H1 (cell line): ENCODE measurements at regions not wholly inside any gene's neighbourhood (a gene's known extent, or its start where the extent isn't known, plus 50 kb on each side); places are given as distances from the start of the nearest gene placed in this dataset.

Source experiments
- CTCF ChIA-PET: fragments of 300-600 bp; sonication (Branson Sonifier 250); formaldehyde crosslinking; loops from one replicate; lab custom pipeline; 2021; ENCODE audit not compliant: partially characterized antibody; lab: Charles Lee
- POLR2A ChIA-PET: fragments of 300-600 bp; sonication (Branson Sonifier 250); formaldehyde crosslinking; loops from one replicate; lab custom pipeline; 2021; ENCODE audit warnings: inconsistent platforms; ENCODE audit not compliant: partially characterized antibody; lab: Charles Lee
- DNase-seq, 2 experiments: peaks; one replicate each; pipeline versions ENCODE4 v3.0.0 to v3.0.0-alpha.2; 2010 to 2022; ENCODE audit warnings: low spot score in 2 of 2, low read depth in 1 of 2, mixed read lengths in 1 of 2
- FAIRE-seq: peaks from 2 replicates; lab custom pipeline; 2011; peaks lifted over from hg19 to GRCh38; lab: Jason Lieb, UNC
- H2AFZ ChIP-seq: 2 replicates; pipeline ENCODE4 v1.8.1; 2012; ENCODE audit warnings: low read length, inconsistent platforms
- H2AK5ac ChIP-seq: 2 replicates; pipeline ENCODE4 v1.6.1; 2013; ENCODE audit warnings: low read depth, low read length
- H2BK120ac ChIP-seq: replicated peaks from 2 replicates; pipeline ENCODE3; 2013; ENCODE audit warnings: low read depth, low read length, inconsistent platforms
- H2BK12ac ChIP-seq: 2 replicates; pipeline ENCODE4 v1.6.1; 2013; ENCODE audit warnings: low read depth, low read length
- H2BK15ac ChIP-seq: 2 replicates; pipeline ENCODE4 v1.6.1; 2013; ENCODE audit warnings: low read length
- H2BK20ac ChIP-seq: 2 replicates; pipeline ENCODE4 v1.6.1; 2013; ENCODE audit warnings: low read length
- H2BK5ac ChIP-seq: 2 replicates; pipeline ENCODE4 v1.6.1; 2013; ENCODE audit warnings: low read depth, low read length
- H3K14ac ChIP-seq: 2 replicates; pipeline ENCODE4 v1.6.1; 2013; ENCODE audit warnings: inconsistent platforms; ENCODE audit not compliant: insufficient read length
- H3K18ac ChIP-seq: 2 replicates; pipeline ENCODE4 v1.6.1; 2013; ENCODE audit warnings: low read length; ENCODE audit errors: extremely low read depth
- H3K23ac ChIP-seq: 2 replicates; pipeline ENCODE4 v1.6.1; 2013; ENCODE audit warnings: inconsistent platforms; ENCODE audit not compliant: insufficient read length
- H3K23me2 ChIP-seq: 2 replicates; pipeline ENCODE4 v1.6.1; 2013; ENCODE audit warnings: low read depth, low read length
- H3K27ac ChIP-seq: 2 replicates; pipeline ENCODE4 v1.6.1; 2011; ENCODE audit warnings: low read depth, low read length, inconsistent platforms
- H3K27me3 ChIP-seq, 4 experiments: replicated peaks in 1 of 4; 1 replicate in 1 of 4; 2 replicates in 3 of 4; pipeline versions ENCODE4 v1.6.1 to v1.8.1; 2011 to 2013; ENCODE audit warnings: low read length in 3 of 4, mild to moderate bottlenecking in 3 of 4, inconsistent platforms in 2 of 4, mixed read lengths in 2 of 4, moderate library complexity in 1 of 4; ENCODE audit not compliant: control insufficient read depth in 3 of 4, insufficient read depth in 3 of 4; ENCODE audit errors: extremely low read depth in 1 of 4
- H3K36me3 ChIP-seq, 4 experiments: 2 replicates each; pipeline versions ENCODE4 v1.6.1 to v1.8.1; 2011 to 2013; ENCODE audit warnings: mild to moderate bottlenecking in 4 of 4, low read length in 3 of 4, moderate library complexity in 2 of 4, control low read depth in 1 of 4, inconsistent platforms in 1 of 4; ENCODE audit not compliant: insufficient read depth in 4 of 4, control insufficient read depth in 2 of 4
- H3K4ac ChIP-seq: replicated peaks from 2 replicates; pipeline ENCODE3; 2013; ENCODE audit warnings: low read length, low read depth, mixed read lengths, inconsistent platforms; ENCODE audit not compliant: insufficient read length
- H3K4me1 ChIP-seq, 4 experiments: replicated peaks in 1 of 4; 1 replicate in 1 of 4; 2 replicates in 3 of 4; pipeline versions ENCODE4 v1.6.1 to v1.8.1; 2011 to 2013; ENCODE audit warnings: low read length in 3 of 4, inconsistent platforms in 2 of 4, mixed read lengths in 1 of 4; ENCODE audit not compliant: insufficient read depth in 4 of 4, control insufficient read depth in 3 of 4
- H3K4me2 ChIP-seq, 2 experiments: 2 replicates each; pipeline versions ENCODE4 v1.6.1 to v1.8.1; 2011 to 2013; ENCODE audit warnings: low read depth in 2 of 2, low read length in 2 of 2, control low read depth in 1 of 2, inconsistent platforms in 1 of 2, mild to moderate bottlenecking in 1 of 2; ENCODE audit not compliant: insufficient read depth in 1 of 2
- H3K4me3 ChIP-seq, 4 experiments: fragments of 200-600, 300-600 bp in 1 of 4; sonication (generic), shearing (Covaris generic), sonication (Bioruptor Twin) in 1 of 4; 2 replicates each; pipeline versions ENCODE4 v1.5.1 to v1.8.1; 2011 to 2016; ENCODE audit warnings: low read length in 4 of 4, low read depth in 3 of 4, control low read depth in 2 of 4, inconsistent platforms in 2 of 4, mild to moderate bottlenecking in 2 of 4, mixed read lengths in 1 of 4, moderate library complexity in 1 of 4; ENCODE audit not compliant: insufficient read depth in 2 of 4; ENCODE audit errors: extremely low read depth in 1 of 4
- H3K56ac ChIP-seq: replicated peaks from 2 replicates; pipeline ENCODE3; 2013; ENCODE audit warnings: low read depth, mild to moderate bottlenecking, mixed read lengths, low read length, inconsistent platforms; ENCODE audit not compliant: insufficient read length
- H3K79me1 ChIP-seq: 2 replicates; pipeline ENCODE4 v1.6.1; 2013; ENCODE audit warnings: low read depth, low read length, control low read depth
- H3K79me2 ChIP-seq, 2 experiments: 2 replicates each; pipeline versions ENCODE4 v1.6.1 to v1.8.1; 2012 to 2013; ENCODE audit warnings: low read length in 2 of 2, mild to moderate bottlenecking in 2 of 2, inconsistent platforms in 1 of 2; ENCODE audit not compliant: insufficient read depth in 2 of 2, control insufficient read depth in 1 of 2
- H3K9ac ChIP-seq, 4 experiments: replicated peaks in 1 of 4; 1 replicate in 1 of 4; 2 replicates in 3 of 4; pipeline versions ENCODE4 v1.6.1 to v1.8.1; 2011 to 2013; ENCODE audit warnings: low read depth in 3 of 4, low read length in 3 of 4, control low read depth in 2 of 4, mild to moderate bottlenecking in 2 of 4, moderate library complexity in 2 of 4, inconsistent platforms in 1 of 4; ENCODE audit errors: extremely low read depth in 1 of 4
- H3K9me3 ChIP-seq, 2 experiments: 2 replicates each; pipeline versions ENCODE4 v1.6.1 to v1.8.1; 2012 to 2013; ENCODE audit warnings: mild to moderate bottlenecking in 2 of 2, moderate library complexity in 2 of 2, control low read depth in 1 of 2, inconsistent platforms in 1 of 2, low read depth in 1 of 2, low read length in 1 of 2, mixed read lengths in 1 of 2; ENCODE audit not compliant: insufficient read depth in 2 of 2
- H4K20me1 ChIP-seq, 2 experiments: replicated peaks in 1 of 2; 2 replicates each; pipeline versions ENCODE3 to v1.8.1; 2011 to 2013; ENCODE audit warnings: inconsistent platforms in 2 of 2, low read length in 2 of 2, mild to moderate bottlenecking in 1 of 2; ENCODE audit not compliant: insufficient read depth in 2 of 2, control insufficient read depth in 1 of 2
- H4K5ac ChIP-seq: 2 replicates; pipeline ENCODE4 v1.6.1; 2013; ENCODE audit warnings: low read length, low read depth, mixed read lengths, inconsistent platforms; ENCODE audit not compliant: insufficient read length
- H4K8ac ChIP-seq: 2 replicates; pipeline ENCODE4 v1.8.0; 2013; ENCODE audit warnings: mild to moderate bottlenecking, moderate library complexity, low read length, inconsistent platforms; ENCODE audit not compliant: insufficient read depth; ENCODE audit errors: extremely low read depth
- H4K91ac ChIP-seq: replicated peaks from 2 replicates; pipeline ENCODE3; 2013; ENCODE audit warnings: low read length, mixed read lengths, inconsistent platforms; ENCODE audit not compliant: insufficient read length
- ATF2 ChIP-seq: IDR thresholded peaks from 2 replicates; pipeline ENCODE4 v1.6.1; 2012; ENCODE audit warnings: low read length, inconsistent platforms
- CREB1 ChIP-seq: IDR thresholded peaks from 2 replicates; pipeline ENCODE4 v1.6.1; 2012; ENCODE audit warnings: inconsistent platforms
- E2F6 ChIP-seq: IDR thresholded peaks from 2 replicates; pipeline ENCODE4 v1.6.1; 2012; ENCODE audit warnings: inconsistent platforms
- FOSL1 ChIP-seq: IDR thresholded peaks from 2 replicates; pipeline ENCODE4 v1.6.1; 2011; ENCODE audit warnings: mild to moderate bottlenecking, low read depth, low read length, moderate library complexity; ENCODE audit not compliant: insufficient read depth
- JUN ChIP-seq: IDR thresholded peaks from 2 replicates; pipeline ENCODE4 v1.6.1; 2011; ENCODE audit warnings: low read depth, mild to moderate bottlenecking, improper control_type of control experiment, low read length
- POLR2AphosphoS5 ChIP-seq: IDR thresholded peaks from 2 replicates; pipeline ENCODE4 v1.6.1; 2011; ENCODE audit warnings: low read depth, low read length
- POU5F1 ChIP-seq: IDR thresholded peaks from 2 replicates; pipeline ENCODE4 v1.6.1; 2011; ENCODE audit warnings: low read depth, mild to moderate bottlenecking, low read length, moderate library complexity
- RAD21 ChIP-seq, 2 experiments: IDR thresholded peaks in 1 of 2; conservative IDR thresholded peaks in 1 of 2; 2 replicates each; pipeline ENCODE4 v1.6.1; 2011; ENCODE audit warnings: low read depth in 2 of 2, low read length in 2 of 2, improper control_type of control experiment in 1 of 2, inconsistent platforms in 1 of 2, mild to moderate bottlenecking in 1 of 2, moderate library complexity in 1 of 2
- RBBP5 ChIP-seq: IDR thresholded peaks from 2 replicates; pipeline ENCODE4 v1.7.1; 2012; ENCODE audit warnings: low read depth, mild to moderate bottlenecking, inconsistent platforms, low read length, moderate library complexity, borderline replicate concordance
- RNF2 ChIP-seq: fragments of 200-900, 300-1000 bp; sonication (generic); IDR thresholded peaks from 2 replicates; pipeline ENCODE4 v1.7.1; 2016; ENCODE audit warnings: borderline replicate concordance, low read depth, mild to moderate bottlenecking, antibody characterized with exemption, low read length; ENCODE audit not compliant: poor library complexity, severe bottlenecking; ENCODE audit errors: missing control alignments
- SP1 ChIP-seq: IDR thresholded peaks from 2 replicates; pipeline ENCODE4 v1.6.1; 2011; ENCODE audit warnings: low read depth, low read length
- TCF12 ChIP-seq: IDR thresholded peaks from 2 replicates; pipeline ENCODE4 v1.6.1; 2011; ENCODE audit warnings: low read depth, mild to moderate bottlenecking, low read length
- WGBS, 2 experiments: shearing (Covaris generic) in 1 of 2; methylation state at CpG; one replicate each; pipeline versions ENCODE4 v1.1.6 to v1.1.7; 2013 to 2015; ENCODE audit warnings: low lambda C conversion rate in 2 of 2, mixed read lengths in 2 of 2, inconsistent platforms in 1 of 2, low coverage in 1 of 2, missing lambda C conversion rate in 1 of 2; ENCODE audit not compliant: insufficient replicate concordance in 2 of 2, insufficient coverage in 1 of 2, insufficient read length in 1 of 2; ENCODE audit errors: extremely low coverage in 1 of 2, missing lambda C conversion rate in 1 of 2; 5-methylcytosine and 5-hydroxymethylcytosine counted together

GRCh38 chrX:7242613-7243012 lies 94.7 kb upstream of the PUDP start:
- H2BK5ac ChIP-seq = no peak overlapping the region
- no peaks in the 10 kb centered on the region for H4K20me1 ChIP-seq
- ChIA-PET POLR2A (no interaction called here), CTCF (interaction anchor here (1.1 kb wide), 1 partner anchor 586 kb away, joined by 3 read pairs; no protein-coding TSS in a partner anchor)
- no peak overlapping the region for H3K9ac ChIP-seq
- H3K23ac ChIP-seq = no peak overlapping the region
- H3K4ac ChIP-seq = no peak overlapping the region
- H3K23me2 ChIP-seq = no peaks in the 10 kb centered on the region
- H4K91ac ChIP-seq = no peak overlapping the region
- H2BK12ac ChIP-seq = no peak overlapping the region
- no peaks in the 10 kb centered on the region for H3K4me1 ChIP-seq
- H3K27me3 ChIP-seq = no peaks in the 10 kb centered on the region
- no peak overlapping the region for H2BK15ac ChIP-seq
- H3K27ac ChIP-seq = no peak overlapping the region
- H2AFZ ChIP-seq = no peak overlapping the region
- DNase-seq (no peak), FAIRE-seq (no peak)
- no peak overlapping the region for H3K4me2 ChIP-seq
- H2BK20ac ChIP-seq = no peak overlapping the region
- no peak overlapping the region for H3K4me3 ChIP-seq
- no peaks in the 10 kb centered on the region for H3K79me2 ChIP-seq
- H2BK120ac ChIP-seq = no peak overlapping the region
- H2AK5ac ChIP-seq = no peak overlapping the region
- no peak overlapping the region for H4K8ac ChIP-seq
- H3K36me3 ChIP-seq = no peaks in the 10 kb centered on the region
- H3K79me1 ChIP-seq = no peaks in the 10 kb centered on the region
- H3K56ac ChIP-seq = no peak overlapping the region
- no peak overlapping the region for H3K18ac ChIP-seq
- H3K9me3 ChIP-seq = no peaks in the 10 kb centered on the region
- H3K14ac ChIP-seq = no peak overlapping the region
- no peak overlapping the region for H4K5ac ChIP-seq
- 100% methylated on average over 1 of the region's 1 CpG; no CpG with 5 or more reads in 1 of the 2 experiments for WGBS, 2 experiments
- no peak for TF ChIP-seq TCF12
- no peak for TF ChIP-seq SP1
- no peak for TF ChIP-seq POU5F1
- TF ChIP-seq E2F6 = no peak
- TF ChIP-seq FOSL1 = no peak
- TF ChIP-seq RAD21 (IDR thresholded peaks at IDR 0.05 in 1 of 2, conservative IDR thresholded peaks at IDR 0.05 in 1 of 2; ENCODE audit: low read depth in 2 of 2, low read length in 2 of 2) = no peak
- no peak for TF ChIP-seq POLR2AphosphoS5
- no peak for TF ChIP-seq CREB1
- TF ChIP-seq ATF2 = no peak
- TF ChIP-seq RBBP5 = no peak
- TF ChIP-seq JUN = no peak
- TF ChIP-seq RNF2 = no peak
